Esophagus squamous epithelium (tissue), 4 donors: ENCODE measurements at regions not wholly inside any gene's neighbourhood (a gene's known extent, or its start where the extent isn't known, plus 50 kb on each side); places are given as distances from the start of the nearest gene placed in this dataset.

ENCODE experiments used
- POLR2A ChIP-seq, 4 donors: fragments of 450-650 bp; IDR thresholded peaks; one replicate each; pipeline ENCODE4 v1.6.1; 2017; ENCODE audit warnings: antibody characterized with exemption in 4 of 4, mild to moderate bottlenecking in 4 of 4, moderate library complexity in 3 of 4
- TF ChIP-seq, protein P1 (sequence below), 6 experiments: fragments of 450-650 bp in 4 of 6; fragments of 200-600 bp in 2 of 6; sonication (generic) in 2 of 6; IDR thresholded peaks; one replicate each; pipeline ENCODE4 v1.5.1; 2016 to 2019; ENCODE audit warnings: antibody characterized with exemption in 6 of 6, mild to moderate bottlenecking in 4 of 6, moderate library complexity in 4 of 6

DNA sequence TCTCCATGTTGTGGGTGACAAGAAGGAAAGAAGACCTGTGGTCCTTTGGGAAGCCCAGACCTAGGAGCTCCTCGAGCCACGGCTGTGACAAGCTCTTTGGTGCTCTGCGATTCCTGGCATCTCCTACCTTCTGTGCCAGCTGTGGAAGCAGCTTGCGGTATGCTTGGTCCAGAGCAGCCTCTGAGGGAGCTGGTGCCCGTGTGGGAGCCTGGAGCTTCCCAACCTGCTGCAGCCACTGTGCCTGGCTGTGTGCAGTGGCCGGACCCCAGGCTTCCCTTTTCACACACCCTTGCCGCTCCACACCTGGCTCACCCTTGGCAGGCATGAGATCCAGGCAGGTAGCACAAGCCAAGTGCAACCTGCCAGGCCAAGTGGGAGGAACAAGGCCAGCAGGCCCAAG, 1328.6 kb upstream of the SLC39A10 start:
- TF ChIP-seq, protein P1, sequence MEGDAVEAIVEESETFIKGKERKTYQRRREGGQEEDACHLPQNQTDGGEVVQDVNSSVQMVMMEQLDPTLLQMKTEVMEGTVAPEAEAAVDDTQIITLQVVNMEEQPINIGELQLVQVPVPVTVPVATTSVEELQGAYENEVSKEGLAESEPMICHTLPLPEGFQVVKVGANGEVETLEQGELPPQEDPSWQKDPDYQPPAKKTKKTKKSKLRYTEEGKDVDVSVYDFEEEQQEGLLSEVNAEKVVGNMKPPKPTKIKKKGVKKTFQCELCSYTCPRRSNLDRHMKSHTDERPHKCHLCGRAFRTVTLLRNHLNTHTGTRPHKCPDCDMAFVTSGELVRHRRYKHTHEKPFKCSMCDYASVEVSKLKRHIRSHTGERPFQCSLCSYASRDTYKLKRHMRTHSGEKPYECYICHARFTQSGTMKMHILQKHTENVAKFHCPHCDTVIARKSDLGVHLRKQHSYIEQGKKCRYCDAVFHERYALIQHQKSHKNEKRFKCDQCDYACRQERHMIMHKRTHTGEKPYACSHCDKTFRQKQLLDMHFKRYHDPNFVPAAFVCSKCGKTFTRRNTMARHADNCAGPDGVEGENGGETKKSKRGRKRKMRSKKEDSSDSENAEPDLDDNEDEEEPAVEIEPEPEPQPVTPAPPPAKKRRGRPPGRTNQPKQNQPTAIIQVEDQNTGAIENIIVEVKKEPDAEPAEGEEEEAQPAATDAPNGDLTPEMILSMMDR (IDR thresholded peaks at IDR 0.05): no peak
- TF ChIP-seq POLR2A (IDR thresholded peaks at IDR 0.05): no peak
